Hepatocyte (in vitro differentiated cells): ENCODE measurements at regions not wholly inside any gene's neighbourhood (a gene's known extent, or its start where the extent isn't known, plus 50 kb on each side); places are given as distances from the start of the nearest gene placed in this dataset.

ENCODE experiments used
- CTCF ChIP-seq: fragments of 200-600 bp; sonication (generic); IDR thresholded peaks from 2 replicates; pipeline ENCODE4 v1.5.1; 2016; ENCODE audit warnings: antibody characterized with exemption, mild to moderate bottlenecking; ENCODE audit not compliant: poor library complexity
- EZH2 ChIP-seq: fragments of 200-600 bp; sonication (generic); IDR thresholded peaks from 2 replicates; pipeline ENCODE4 v1.6.1; 2016; ENCODE audit warnings: antibody characterized with exemption, mild to moderate bottlenecking, borderline replicate concordance
- EZH2phosphoT487 ChIP-seq: fragments of 200-600 bp; sonication (generic); IDR thresholded peaks from one replicate; pipeline ENCODE4 v1.6.1; 2018; ENCODE audit warnings: antibody characterized with exemption, mild to moderate bottlenecking, low read depth, moderate library complexity; ENCODE audit not compliant: unreplicated experiment, severe bottlenecking

- no peak for TF ChIP-seq EZH2phosphoT487
- TF ChIP-seq EZH2 = no peak
- TF ChIP-seq CTCF = no peak
Observed at GRCh38 chr2:12335131-12335530, 381.6 kb upstream of the TRIB2 start.
